ENCODE measurements at regions not wholly inside any gene's neighbourhood (a gene's known extent, or its start where the extent isn't known, plus 50 kb on each side); places are given as distances from the start of the nearest gene placed in this dataset.

DNA sequence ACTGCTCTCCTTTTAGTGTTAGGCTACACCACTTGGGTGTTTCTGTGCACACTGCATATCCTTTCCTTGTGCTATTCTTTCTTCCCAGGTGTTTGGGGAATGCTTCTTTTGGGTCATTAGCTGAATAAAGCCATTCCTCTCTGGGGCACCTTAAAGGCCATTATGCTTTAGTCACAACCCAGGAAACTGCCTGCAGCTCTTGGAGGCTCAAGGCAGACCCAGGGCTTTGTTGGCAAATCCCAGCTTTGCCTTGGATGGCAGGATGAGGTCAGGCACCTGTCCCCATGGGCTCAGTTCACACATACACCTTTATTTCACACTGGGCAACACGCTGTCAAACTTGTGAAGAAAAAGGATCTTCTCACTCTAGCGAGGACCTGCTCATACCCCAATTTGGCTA is 460.6 kb downstream of the CCSER2 start:
- TF ChIP-seq, protein P1, sequence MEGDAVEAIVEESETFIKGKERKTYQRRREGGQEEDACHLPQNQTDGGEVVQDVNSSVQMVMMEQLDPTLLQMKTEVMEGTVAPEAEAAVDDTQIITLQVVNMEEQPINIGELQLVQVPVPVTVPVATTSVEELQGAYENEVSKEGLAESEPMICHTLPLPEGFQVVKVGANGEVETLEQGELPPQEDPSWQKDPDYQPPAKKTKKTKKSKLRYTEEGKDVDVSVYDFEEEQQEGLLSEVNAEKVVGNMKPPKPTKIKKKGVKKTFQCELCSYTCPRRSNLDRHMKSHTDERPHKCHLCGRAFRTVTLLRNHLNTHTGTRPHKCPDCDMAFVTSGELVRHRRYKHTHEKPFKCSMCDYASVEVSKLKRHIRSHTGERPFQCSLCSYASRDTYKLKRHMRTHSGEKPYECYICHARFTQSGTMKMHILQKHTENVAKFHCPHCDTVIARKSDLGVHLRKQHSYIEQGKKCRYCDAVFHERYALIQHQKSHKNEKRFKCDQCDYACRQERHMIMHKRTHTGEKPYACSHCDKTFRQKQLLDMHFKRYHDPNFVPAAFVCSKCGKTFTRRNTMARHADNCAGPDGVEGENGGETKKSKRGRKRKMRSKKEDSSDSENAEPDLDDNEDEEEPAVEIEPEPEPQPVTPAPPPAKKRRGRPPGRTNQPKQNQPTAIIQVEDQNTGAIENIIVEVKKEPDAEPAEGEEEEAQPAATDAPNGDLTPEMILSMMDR (conservative IDR thresholded peaks at IDR 0.05; ENCODE audit: low read length), result no peak
- no peak for TF ChIP-seq EZH2phosphoT487 (IDR thresholded peaks at IDR 0.05; ENCODE audit: borderline replicate concordance)

All from Loucy (cell line).